NCI-H2227 treated with DMSO at 0.1 percent for 48 hours (cell line): ENCODE measurements at regions not wholly inside any gene's neighbourhood (a gene's known extent, or its start where the extent isn't known, plus 50 kb on each side); places are given as distances from the start of the nearest gene placed in this dataset.

Experiments used
- DNase-seq: peaks from one replicate; lab custom pipeline; 2025; lab: John Stamatoyannopoulos, UW

GRCh38 chr15:27619204-27619603, 479.9 kb downstream of the OCA2 start:
- no peak for DNase-seq

GRCh38 chr15:27617013-27617412, 482.1 kb downstream of the OCA2 start:
- no peak for DNase-seq

GRCh38 chr15:27608248-27608647, 490.9 kb downstream of the OCA2 start:
- no peak for DNase-seq

GRCh38 chr15:27601239-27601960, 497.7 kb downstream of the OCA2 start:
- no peak for DNase-seq

- DNase-seq, result no peak
Observed at GRCh38 chr15:27599034-27599433, 500.1 kb downstream of the OCA2 start.

GRCh38 chr15:27598251-27599009, 500.7 kb downstream of the OCA2 start:
- no peak for DNase-seq

- DNase-seq, result no peak
Observed at GRCh38 chr15:27595211-27595610, 503.9 kb downstream of the OCA2 start.

- no peak for DNase-seq
Observed at GRCh38 chr15:27592036-27592760, 506.9 kb downstream of the OCA2 start.
